Erythroblast (primary cell): ENCODE measurements at regions not wholly inside any gene's neighbourhood (a gene's known extent, or its start where the extent isn't known, plus 50 kb on each side); places are given as distances from the start of the nearest gene placed in this dataset.

Experiments used
- GATA1 ChIP-seq: IDR thresholded peaks from 2 replicates; pipeline ENCODE4 v1.6.1; 2011; ENCODE audit warnings: low read depth, mild to moderate bottlenecking, control low read depth, low read length, moderate library complexity
- POLR2A ChIP-seq: IDR thresholded peaks from 2 replicates; pipeline ENCODE4 v1.6.1; 2011; ENCODE audit warnings: mild to moderate bottlenecking, low read length

- TF ChIP-seq POLR2A (no peak), GATA1 (no peak)
Measured at GRCh38 chr20:59462249-59462648, 142.1 kb upstream of the PHACTR3 start.
